HepG2 (cell line): ENCODE measurements at regions not wholly inside any gene's neighbourhood (a gene's known extent, or its start where the extent isn't known, plus 50 kb on each side); places are given as distances from the start of the nearest gene placed in this dataset.

Experiments used
- ATAC-seq: fragments of 200-7000 bp; cut with Tn5 transposase; 3 replicates; pipeline ENCODE4 v1.9.1; 2020; ENCODE audit warnings: mild to moderate bottlenecking, moderate library complexity
- BruUV-seq: library from RNA; stranded (reverse); fragments of 400-500 nt; replicated peaks from 2 replicates; lab custom pipeline; 2021; lab: Mats Ljungman, UMichigan
- CTCF ChIA-PET: fragments of 300-600 bp; formaldehyde crosslinking; extraction: SDS; loops from one replicate; lab custom pipeline; 2021; ENCODE audit warnings: low total read pairs, inconsistent platforms, low intra/inter-chr PET ratio; lab: Yijun Ruan, JAX
- POLR2A ChIA-PET: fragments of 350-600 bp; sonication (Branson Sonifier 250); formaldehyde crosslinking; loops from one replicate; lab custom pipeline; 2020; ENCODE audit warnings: antibody characterized with exemption, inconsistent platforms; lab: Yijun Ruan, JAX
- DNase-seq: peaks from one replicate; pipeline ENCODE4 v3.0.0-alpha.2; 2015; ENCODE audit warnings: low spot score
- FAIRE-seq: peaks from 3 replicates; lab custom pipeline; 2011; peaks lifted over from hg19 to GRCh38; lab: Jason Lieb, UNC
- H2AFZ ChIP-seq: one replicate; pipeline ENCODE4 v1.6.1; 2011; ENCODE audit warnings: low read length, inconsistent platforms
- H3K27ac ChIP-seq: fragments of 300-600 bp; 3 replicates; pipeline ENCODE4 v1.8.0; 2011; ENCODE audit warnings: mixed run types, mild to moderate bottlenecking, mixed read lengths, low read length, inconsistent platforms; ENCODE audit not compliant: insufficient read depth; ENCODE audit errors: extremely low read length
- H3K27me3 ChIP-seq, 2 experiments: fragments of 200-600 bp in 1 of 2; 2 replicates in 1 of 2; 3 replicates in 1 of 2; pipeline versions ENCODE4 v1.6.0 to v1.8.0; 2011; ENCODE audit warnings: low read length in 2 of 2, mild to moderate bottlenecking in 2 of 2, moderate library complexity in 2 of 2, inconsistent platforms in 1 of 2; ENCODE audit not compliant: insufficient read depth in 2 of 2, control insufficient read depth in 1 of 2
- H3K36me3 ChIP-seq, 2 experiments: fragments of 200-600 bp in 1 of 2; replicated peaks in 1 of 2; 2 replicates in 1 of 2; 3 replicates in 1 of 2; pipeline versions ENCODE4 v1.5.1 to v1.8.0; 2011; ENCODE audit warnings: low read length in 2 of 2, inconsistent platforms in 1 of 2; ENCODE audit not compliant: insufficient read depth in 2 of 2, control insufficient read depth in 1 of 2
- H3K4me1 ChIP-seq: 2 replicates; pipeline ENCODE4 v1.5.1; 2012; ENCODE audit warnings: low read length, inconsistent platforms; ENCODE audit not compliant: insufficient read depth
- H3K4me2 ChIP-seq: 2 replicates; pipeline ENCODE4 v1.6.0; 2011; ENCODE audit warnings: low read depth, low read length, inconsistent platforms
- H3K4me3 ChIP-seq, 3 experiments: fragments of 200-600 bp in 1 of 3; sonication (generic), shearing (Covaris generic) in 1 of 3; replicated peaks in 1 of 3; 2 replicates each; pipeline ENCODE4 v1.5.1; 2011 to 2016; ENCODE audit warnings: low read length in 3 of 3, inconsistent platforms in 2 of 3, low read depth in 2 of 3, mild to moderate bottlenecking in 2 of 3, control low read depth in 1 of 3, mixed read lengths in 1 of 3; ENCODE audit not compliant: insufficient read depth in 1 of 3
- H3K79me2 ChIP-seq: one replicate; pipeline ENCODE4 v1.6.1; 2011; ENCODE audit warnings: low read length, inconsistent platforms; ENCODE audit not compliant: insufficient read depth
- H3K9ac ChIP-seq: 2 replicates; pipeline ENCODE4 v1.6.0; 2011; ENCODE audit warnings: mild to moderate bottlenecking, low read depth, low read length, inconsistent platforms; ENCODE audit not compliant: insufficient read depth
- H3K9me3 ChIP-seq: 2 replicates; pipeline ENCODE4 v1.5.1; 2012; ENCODE audit warnings: mild to moderate bottlenecking, low read length
- H4K20me1 ChIP-seq: 2 replicates; pipeline ENCODE4 v1.6.0; 2011; ENCODE audit warnings: inconsistent platforms, mild to moderate bottlenecking, low read length, moderate library complexity; ENCODE audit not compliant: insufficient read depth
- ARID2 ChIP-seq: sonication (generic); formaldehyde crosslinking; IDR thresholded peaks from 2 replicates; pipeline ENCODE4 v1.8.1; 2022; ENCODE audit warnings: mild to moderate bottlenecking, missing genetic modification reagents, borderline replicate concordance
- CENPX ChIP-seq: sonication (generic); formaldehyde crosslinking; IDR thresholded peaks from 2 replicates; pipeline ENCODE4 v1.9.0; 2021; ENCODE audit warnings: mild to moderate bottlenecking, missing genetic modification reagents, moderate library complexity
- ELK4 ChIP-seq: sonication (generic); formaldehyde crosslinking; IDR thresholded peaks from 2 replicates; pipeline ENCODE4 v1.9.0; 2021; ENCODE audit warnings: missing genetic modification reagents, borderline replicate concordance
- KDM6A ChIP-seq: IDR thresholded peaks from 2 replicates; pipeline ENCODE4 v1.6.1; 2016; ENCODE audit warnings: low read depth
- MAFK ChIP-seq, 2 experiments: IDR thresholded peaks in 1 of 2; conservative IDR thresholded peaks in 1 of 2; 2 replicates each; pipeline ENCODE4 v1.6.1; 2011; ENCODE audit warnings: improper control_type of control experiment in 2 of 2, low read length in 2 of 2
- NFE2L2 ChIP-seq: fragments of 150-350 bp; IDR thresholded peaks from 2 replicates; pipeline ENCODE4 v1.6.1; 2014; ENCODE audit warnings: low read length
- ZBTB38 ChIP-seq: sonication (generic); formaldehyde crosslinking; IDR thresholded peaks from 2 replicates; pipeline ENCODE4 v1.5.1; 2020; ENCODE audit warnings: mild to moderate bottlenecking, missing genetic modification reagents
- WGBS: methylation state at CpG from one replicate; pipeline ENCODE4 v1.1.6; 2017; ENCODE audit warnings: low lambda C conversion rate; 5-methylcytosine and 5-hydroxymethylcytosine counted together
- in situ Hi-C: cut with HindIII; loops from 2 replicates; pipeline ENCODE4 v1.10.0; 2017; ENCODE audit warnings: low pct_unique_long_range_greater_than_20kb; ENCODE audit not compliant: extremely low pct_ligation_motif_present
- intact Hi-C: fragments of 100-400 bp; cut with micrococcal nuclease; formaldehyde crosslinking; loops from one replicate; pipeline ENCODE4 v1.10.0; 2022; ENCODE audit not compliant: unreplicated experiment

DNA sequence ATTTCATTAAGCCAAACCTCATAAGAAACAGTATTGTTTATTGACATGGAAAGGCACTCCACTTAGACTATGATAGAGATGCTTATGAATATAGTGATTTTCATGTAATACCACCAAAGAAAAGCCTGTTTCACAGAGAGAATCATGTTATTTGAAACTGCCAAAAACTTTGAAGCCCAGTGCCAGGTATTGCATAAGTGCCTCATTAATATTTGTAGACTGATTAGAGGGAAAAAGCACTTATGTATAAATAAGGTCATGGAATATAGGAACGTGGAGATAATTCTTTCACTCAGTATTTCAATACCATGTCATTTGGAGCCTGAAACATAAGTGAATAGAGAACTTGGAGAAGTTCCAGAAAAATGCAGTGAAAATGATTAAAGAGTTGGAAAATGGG lies 162.6 kb upstream of the CRIM1 start:
- Histone ChIP-seq H3K9ac (no peak overlapping the region), H3K9me3 (no peaks in the 10 kb centered on the region), H4K20me1 (no peaks in the 10 kb centered on the region), H3K27me3 (no peaks in the 10 kb centered on the region), H3K4me3 (no peak overlapping the region), H2AFZ (no peak overlapping the region), H3K4me1 (no peaks in the 10 kb centered on the region), H3K36me3 (no peaks in the 10 kb centered on the region), H3K27ac (no peak overlapping the region), H3K79me2 (no peaks in the 10 kb centered on the region), H3K4me2 (no peak overlapping the region)
- TF ChIP-seq ELK4 (CRISPR knock-in tag) (no peak), ZBTB38 (CRISPR knock-in tag) (no peak)
- no peak for DNase-seq
- no peak for FAIRE-seq
- intact Hi-C loops (no loop called here), in situ Hi-C loops (no loop called here)
- 2% methylated on average over 1 of the region's 1 CpG for WGBS
- ATAC-seq = no peak
- no TSS peak for BruUV-seq
- ChIA-PET POLR2A (no interaction called here), CTCF (no interaction called here)

GRCh38 chr2:36190097-36190496 lies 165.5 kb upstream of the CRIM1 start:
- Histone ChIP-seq H3K27ac (no peak overlapping the region), H4K20me1 (no peaks in the 10 kb centered on the region), H3K9me3 (no peaks in the 10 kb centered on the region), H2AFZ (no peak overlapping the region), H3K79me2 (no peaks in the 10 kb centered on the region), H3K27me3 (no peaks in the 10 kb centered on the region), H3K4me2 (no peak overlapping the region), H3K4me1 (no peaks in the 10 kb centered on the region), H3K9ac (no peak overlapping the region), H3K4me3 (no peak overlapping the region), H3K36me3 (no peaks in the 10 kb centered on the region)
- POLR2A ChIA-PET = no interaction called here
- no peak for DNase-seq
- intact Hi-C loops = no loop called here
- CTCF ChIA-PET = no interaction called here
- in situ Hi-C loops = no loop called here
- TF ChIP-seq CENPX (CRISPR knock-in tag) (no peak), ARID2 (CRISPR knock-in tag) (no peak), MAFK (conservative IDR thresholded peaks at IDR 0.05 in 1 of 2, IDR thresholded peaks at IDR 0.05 in 1 of 2; ENCODE audit: low read length in 2 of 2) (0 out of 4 replicates have a peak, but pooled peaks have one; percentile 0 to 11), NFE2L2 (peak; percentile 76), KDM6A (CRISPR knock-in tag) (no peak)
- FAIRE-seq = no peak
- no TSS peak for BruUV-seq
- ATAC-seq = no peak
- 0% methylated on average over 1 of the region's 1 CpG for WGBS
